GM19324 (cell line): ENCODE measurements at regions not wholly inside any gene's neighbourhood (a gene's known extent, or its start where the extent isn't known, plus 50 kb on each side); places are given as distances from the start of the nearest gene placed in this dataset.
"Not testable (repeated sequence)": the region's sequence is repeated elsewhere in the genome, so short reads cannot be mapped to it uniquely, and the experiment has no call there.

ENCODE experiments used
- ATAC-seq: cut with Tn5 transposase; IDR thresholded peaks from one replicate; pipeline ENCODE4 v1.9.1; 2021; ENCODE audit warnings: mild to moderate bottlenecking, moderate library complexity; ENCODE audit not compliant: unreplicated experiment, low FRiP score

GRCh38 chr4:114085611-114086345 lies 106.3 kb upstream of the ARSJ start:
- no peak for ATAC-seq

DNA sequence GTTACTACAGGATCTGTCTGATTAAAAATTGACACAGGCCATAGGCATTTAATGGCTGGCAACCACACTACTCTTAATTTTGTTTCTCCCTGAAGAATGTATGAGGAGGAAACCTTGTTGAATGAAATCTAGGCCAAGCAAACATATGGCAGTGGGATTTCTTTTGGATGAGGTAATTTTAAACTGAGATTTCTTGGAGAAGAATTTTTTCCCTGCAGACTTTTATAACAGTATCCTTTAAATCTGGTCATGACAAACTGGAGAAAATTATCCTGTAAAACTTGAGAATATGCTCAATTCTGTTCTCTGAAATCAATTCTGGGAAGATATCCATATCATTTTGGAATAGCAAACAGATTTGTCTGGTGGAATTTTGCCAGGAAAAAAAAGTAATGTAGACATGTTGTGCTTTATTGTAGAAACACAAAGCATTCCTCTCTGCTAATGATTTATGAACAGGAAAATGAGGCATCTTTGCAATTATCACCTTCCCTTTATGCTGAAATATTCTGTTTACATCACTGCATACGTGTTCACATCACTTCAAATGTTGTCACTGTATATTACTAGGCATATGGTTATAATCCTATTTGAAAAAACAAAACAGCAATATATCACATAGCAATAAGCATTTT lies 108.3 kb upstream of the ARSJ start:
- ATAC-seq: no peak

GRCh38 chr4:114088481-114088880 lies 109.0 kb upstream of the ARSJ start:
- ATAC-seq: no peak

DNA sequence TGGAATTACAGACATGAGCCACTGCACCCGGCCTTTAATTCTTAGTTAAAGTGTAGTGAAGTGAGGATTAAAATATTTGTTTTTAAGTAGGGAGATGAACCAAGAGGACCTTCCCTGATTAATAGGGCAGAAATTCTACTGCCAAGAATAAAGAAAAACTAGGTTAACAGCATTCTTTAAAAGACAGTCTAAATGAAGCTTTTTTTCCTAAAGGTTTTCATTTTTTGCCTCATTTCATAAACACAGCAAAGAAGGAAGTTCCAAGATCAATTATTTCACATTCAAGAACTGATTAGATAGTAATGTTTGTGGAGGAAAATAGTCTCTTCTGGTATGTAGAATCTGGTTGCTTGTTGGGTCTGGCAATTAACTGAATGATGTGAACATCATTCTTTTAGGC lies 112.1 kb upstream of the ARSJ start:
- ATAC-seq: no peak

DNA sequence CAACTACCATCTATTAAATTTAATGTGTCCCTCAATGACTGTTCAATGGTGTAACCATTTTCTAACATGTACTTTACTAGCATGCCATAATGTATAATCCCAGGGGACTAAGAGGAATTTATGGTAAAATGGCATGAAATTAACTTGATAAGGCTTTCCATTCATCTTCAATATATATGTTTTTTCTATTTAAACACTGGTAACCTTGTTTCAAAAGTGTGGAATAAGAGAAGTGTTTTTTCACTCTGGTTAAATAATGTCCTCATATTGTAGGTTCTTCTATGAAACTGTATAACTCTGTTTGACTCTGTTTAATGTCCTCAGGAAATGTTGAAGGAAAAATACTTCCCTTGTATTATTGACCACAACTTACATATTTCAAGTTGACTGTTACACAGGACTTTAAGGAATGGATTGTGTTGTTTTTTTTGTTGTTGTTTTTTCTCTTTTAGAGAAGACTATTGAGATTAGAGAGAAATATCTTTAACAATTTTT lies 113.8 kb upstream of the ARSJ start:
- no peak for ATAC-seq

DNA sequence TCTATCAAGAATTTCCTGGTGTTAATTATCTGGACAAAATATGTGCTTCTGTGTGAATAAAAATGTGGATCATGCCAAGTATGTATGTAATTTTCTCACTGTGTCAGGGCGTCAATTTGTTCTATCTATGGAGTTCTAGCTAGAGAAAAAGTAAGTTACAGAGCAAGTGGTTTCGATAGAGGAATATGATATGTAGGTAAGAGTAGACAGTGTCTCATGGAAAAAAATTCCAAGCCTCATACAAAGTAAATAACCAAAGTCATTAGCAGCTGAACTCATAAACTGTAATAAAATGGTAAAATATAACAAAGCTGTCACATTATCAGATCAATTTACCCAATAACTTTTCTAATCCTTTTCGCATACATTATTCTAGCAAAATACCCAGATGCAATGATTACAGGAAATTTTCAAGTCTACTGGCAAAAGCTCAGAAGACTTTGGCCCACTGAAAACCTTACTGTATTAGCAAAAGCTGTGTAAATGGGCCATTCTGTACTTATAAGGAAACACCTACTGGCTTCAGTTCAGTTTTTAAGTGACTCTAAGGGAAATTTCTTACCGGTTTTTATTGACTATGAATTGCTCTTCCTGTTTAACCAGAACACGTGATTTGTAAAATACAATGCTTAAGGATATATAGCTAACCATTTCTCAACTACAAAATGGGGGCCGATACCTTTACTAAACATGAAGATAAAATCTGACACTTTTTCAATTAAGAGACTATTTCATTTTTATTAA lies 121.0 kb upstream of the ARSJ start:
- no peak for ATAC-seq

- ATAC-seq: no peak
Measured at GRCh38 chr4:114103908-114104307, 124.5 kb upstream of the ARSJ start.

DNA sequence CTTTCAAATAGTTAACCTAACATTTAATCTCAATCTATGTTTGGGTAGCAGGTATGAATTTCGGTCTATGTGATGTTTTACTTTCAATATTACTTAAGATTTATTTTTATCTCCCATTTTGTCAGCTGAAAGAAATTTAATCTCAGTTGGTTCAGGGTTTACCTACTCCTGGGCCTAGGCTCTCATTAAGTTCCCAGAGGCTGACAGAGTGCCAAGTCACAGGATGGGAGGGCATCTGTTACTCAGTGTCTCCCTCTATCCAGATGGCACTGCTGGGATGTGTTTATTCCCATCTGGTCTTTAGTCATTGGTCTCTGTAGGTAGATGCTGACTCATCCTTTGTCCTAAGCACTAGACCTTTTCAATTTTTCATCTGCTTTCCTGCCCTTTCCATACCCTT lies 129.4 kb upstream of the ARSJ start:
- ATAC-seq: no peak

GRCh38 chr4:114109776-114110175 lies 130.3 kb upstream of the ARSJ start:
- ATAC-seq: no peak

- no peak for ATAC-seq
Measured at GRCh38 chr4:114115526-114115925, 136.1 kb upstream of the ARSJ start.

DNA sequence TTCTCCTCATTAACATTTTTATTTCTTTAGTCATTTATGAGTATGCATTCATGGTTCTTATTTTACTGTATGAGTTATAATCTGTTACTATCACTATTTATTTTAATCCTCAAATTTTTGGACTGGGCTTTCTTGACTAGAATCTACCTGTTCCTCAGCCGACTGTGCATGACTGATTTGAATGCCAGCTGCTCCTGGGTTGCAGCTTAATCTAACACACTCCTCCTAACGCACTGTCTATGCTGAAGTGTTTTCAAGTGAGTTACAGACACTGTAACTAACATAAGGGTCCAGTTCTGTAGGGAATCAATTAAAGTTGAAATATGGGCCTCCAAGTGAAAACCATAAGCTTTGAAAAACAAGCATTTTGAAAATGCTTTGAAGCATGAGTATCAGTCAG lies 137.4 kb upstream of the ARSJ start:
- ATAC-seq: no peak

GRCh38 chr4:114121221-114121620 lies 141.8 kb upstream of the ARSJ start:
- ATAC-seq: no peak

DNA sequence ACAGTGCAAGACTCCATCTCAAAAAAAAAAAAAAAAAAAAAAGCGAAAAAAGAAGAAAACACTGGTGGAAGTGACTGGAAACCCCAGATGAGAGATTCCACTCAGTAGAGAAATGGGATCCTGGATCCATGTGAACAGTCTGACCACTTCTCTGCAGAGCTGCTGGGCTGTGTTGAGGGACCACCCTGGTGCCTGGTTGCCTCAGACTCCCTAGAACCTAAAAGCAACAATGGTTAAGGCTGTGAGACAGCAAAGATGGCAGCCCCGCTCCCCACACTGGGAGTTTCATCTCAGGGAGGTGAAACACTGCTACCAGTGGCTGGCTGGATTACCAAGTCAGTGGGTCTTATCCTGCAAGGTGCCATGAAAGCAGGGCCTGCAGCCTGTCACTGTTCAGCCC lies 152.8 kb upstream of the ARSJ start:
- ATAC-seq: no peak

- ATAC-seq: no peak
Measured at GRCh38 chr4:114132830-114133229, 153.4 kb upstream of the ARSJ start.

- ATAC-seq: no peak
Measured at GRCh38 chr4:114136069-114136468, 156.6 kb upstream of the ARSJ start.

- no peak for ATAC-seq
Measured at GRCh38 chr4:114137984-114138383, 158.5 kb upstream of the ARSJ start.

DNA sequence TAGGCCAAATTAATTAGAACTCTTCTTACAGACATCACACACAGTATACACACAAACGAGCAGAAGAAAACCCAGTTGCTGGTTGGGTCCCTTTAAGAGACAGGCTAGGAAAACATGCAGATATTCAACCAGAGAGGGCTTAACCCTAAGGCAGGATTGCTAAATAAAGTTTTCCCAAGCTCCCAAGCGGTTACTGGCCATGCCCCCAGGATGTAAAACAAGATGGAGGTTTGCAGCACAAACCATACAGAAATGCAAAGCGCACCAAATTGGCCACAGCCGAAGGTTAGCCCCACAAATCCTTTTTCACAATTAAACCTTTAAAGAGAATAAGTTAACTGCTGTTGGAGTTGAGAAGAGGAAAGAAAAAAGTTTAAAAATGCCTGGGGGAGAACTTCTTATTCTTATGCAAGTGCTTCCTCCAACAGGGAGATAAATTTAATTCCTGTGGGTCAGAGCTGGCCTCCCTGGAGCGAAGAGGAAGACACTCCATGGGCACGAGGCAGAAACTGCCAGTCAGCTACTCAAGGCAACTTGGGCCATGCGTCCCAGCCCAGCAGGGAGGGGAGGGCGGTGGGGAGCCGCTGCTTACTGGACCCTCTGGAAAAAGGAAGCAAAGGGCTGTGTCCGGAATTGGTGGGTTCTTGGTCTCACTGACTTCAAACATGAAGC lies 167.6 kb upstream of the ARSJ start:
- ATAC-seq: no peak

DNA sequence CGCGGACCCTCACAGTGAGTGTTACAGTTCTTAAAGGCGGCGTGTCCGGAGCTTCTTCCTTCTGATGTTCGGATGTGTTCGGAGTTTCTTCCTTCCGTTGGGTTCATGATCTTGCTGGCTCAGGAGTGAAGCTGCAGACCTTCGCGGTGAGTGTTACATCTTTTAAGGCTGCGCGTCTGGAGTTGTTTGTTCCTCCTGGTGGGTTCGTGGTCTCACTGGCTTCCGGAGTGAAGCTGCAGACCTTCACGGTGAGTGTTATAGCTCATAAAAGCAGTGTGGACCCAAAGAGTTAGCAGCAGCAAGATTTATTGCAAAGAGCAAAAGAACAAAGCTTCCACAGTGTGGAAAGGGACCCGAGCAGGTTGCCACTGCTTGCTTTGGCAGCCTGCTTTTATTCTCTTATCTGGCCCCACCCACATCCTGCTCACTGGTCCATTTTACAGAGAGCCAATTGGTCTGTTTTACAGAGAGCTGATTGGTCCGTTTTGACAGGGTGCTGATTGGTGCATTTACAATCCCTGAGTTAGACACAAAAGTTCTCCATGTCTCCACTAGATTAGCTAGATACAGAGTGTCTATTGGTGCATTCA lies 168.3 kb upstream of the ARSJ start:
- ATAC-seq: not testable (repeated sequence)

DNA sequence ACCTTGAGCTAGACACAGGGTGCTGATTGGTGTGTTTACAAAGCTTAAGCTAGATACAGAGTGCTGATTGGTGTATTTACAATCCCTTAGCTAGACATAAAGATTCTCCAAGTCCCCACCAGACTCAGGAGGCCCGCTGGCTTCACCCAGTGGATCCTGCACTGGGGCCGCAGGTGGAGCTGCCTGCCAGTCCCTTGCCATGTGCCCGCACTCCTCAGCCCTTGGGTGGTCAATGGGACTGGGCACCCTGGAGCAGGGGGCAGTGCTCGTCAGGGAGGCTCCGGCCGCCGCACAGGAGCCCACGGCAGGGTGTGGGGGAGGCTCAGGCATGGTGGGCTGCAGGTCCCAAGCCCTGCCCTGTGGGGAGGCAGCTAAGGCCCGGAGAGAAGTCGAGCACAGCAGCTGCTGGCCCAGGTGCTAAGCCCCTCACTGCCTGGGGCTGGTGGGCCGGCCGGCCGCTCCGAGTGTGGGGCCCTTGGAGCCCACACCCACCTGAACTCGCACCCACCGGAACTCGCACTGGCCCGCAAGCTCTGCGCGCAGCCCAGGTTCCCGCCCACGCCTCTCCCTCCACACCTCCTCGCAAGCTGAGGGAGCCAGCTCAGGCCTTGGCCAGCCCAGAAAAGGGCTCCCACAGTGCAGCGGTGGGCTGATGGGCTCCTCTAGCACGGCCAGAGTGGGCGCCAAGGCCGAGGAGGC lies 169.1 kb upstream of the ARSJ start:
- ATAC-seq: not testable (repeated sequence)

DNA sequence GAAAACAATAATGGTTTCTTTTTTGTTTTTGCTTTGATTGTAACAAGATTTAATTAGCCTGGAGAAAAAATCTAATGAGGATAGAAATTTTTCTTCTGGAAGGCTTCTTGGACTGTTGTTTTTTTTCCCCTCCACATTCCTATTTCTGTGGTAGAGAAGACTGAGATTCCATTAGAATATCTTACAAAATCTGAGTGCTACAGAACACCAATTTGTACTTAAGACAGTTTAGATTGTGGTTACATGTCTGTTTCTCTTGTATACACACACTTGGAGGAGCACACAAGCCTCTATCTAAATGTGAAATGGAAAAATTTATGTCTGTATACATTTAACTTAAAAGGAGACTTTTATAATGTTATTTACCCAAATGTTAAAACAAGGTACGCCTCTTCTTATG lies 176.9 kb upstream of the ARSJ start:
- no peak for ATAC-seq
